ENCODE measurements at regions not wholly inside any gene's neighbourhood (a gene's known extent, or its start where the extent isn't known, plus 50 kb on each side); places are given as distances from the start of the nearest gene placed in this dataset.
"Not testable (repeated sequence)": the region's sequence is repeated elsewhere in the genome, so short reads cannot be mapped to it uniquely, and the experiment has no call there.

- TF ChIP-seq ZNF596 (tag by site-specific recombination; IDR thresholded peaks at IDR 0.05) (no peak), ZNF266 (tag by site-specific recombination; IDR thresholded peaks at IDR 0.05; ENCODE audit: low read depth) (no peak), ZNF18 (tag by site-specific recombination; IDR thresholded peaks at IDR 0.05) (no peak)
These were observed 1200.5 kb upstream of the FAM98A start (continued) for GRCh38 chr2:34799556-34799955.

GRCh38 chr2:34795586-34795985 lies 1196.5 kb upstream of the FAM98A start:
- H3K4me3 ChIP-seq (ENCODE audit: low read depth, low read length) = not testable (repeated sequence)

GRCh38 chr2:34789169-34789568 lies 1190.1 kb upstream of the FAM98A start:
- H3K27ac ChIP-seq (ENCODE audit: extremely low read depth, low read depth, low read length) = no peak overlapping the region
- H3K9me3 ChIP-seq (ENCODE audit: control insufficient read depth, insufficient read depth, low read depth, low read length) = no peaks in the 10 kb centered on the region
- H3K36me3 ChIP-seq (ENCODE audit: control insufficient read depth in 2 of 2, insufficient read depth in 1 of 2, low read length in 2 of 2) = no peaks in the 10 kb centered on the region
- TF ChIP-seq ZNF174 (tag by site-specific recombination; IDR thresholded peaks at IDR 0.05) (no peak), ZBTB1 (tag by site-specific recombination; IDR thresholded peaks at IDR 0.05) (no peak), ZNF433 (tag by site-specific recombination; IDR thresholded peaks at IDR 0.05; ENCODE audit: low read depth) (no peak), INSM2 (tag by site-specific recombination; IDR thresholded peaks at IDR 0.05) (no peak), ZNF530 (tag by site-specific recombination; IDR thresholded peaks at IDR 0.05; ENCODE audit: low read depth) (no peak), ZBTB20 (tag by site-specific recombination; IDR thresholded peaks at IDR 0.05) (no peak), HOXA7 (CRISPR knock-in tag; IDR thresholded peaks at IDR 0.05; ENCODE audit: borderline replicate concordance) (no peak), ZIC2 (tag by site-specific recombination; IDR thresholded peaks at IDR 0.05) (no peak), ZNF335 (tag by site-specific recombination; conservative IDR thresholded peaks at IDR 0.05) (no peak)
- H3K4me3 ChIP-seq (ENCODE audit: low read depth, low read length) = no peak overlapping the region
- ChIA-PET POLR2A (no interaction called here), CTCF (interaction anchor here (0.6 kb wide), 1 partner anchor 10 kb away, joined by 3 read pairs; no protein-coding TSS in a partner anchor)
- H3K4me1 ChIP-seq (ENCODE audit: control insufficient read depth, insufficient read depth, low read length) = no peaks in the 10 kb centered on the region

More at GRCh38 chr2:34795586-34795985, 1196.5 kb upstream of the FAM98A start:
- CTCF ChIA-PET; H3K27ac ChIP-seq (ENCODE audit: extremely low read depth, low read depth, low read length); POLR2A ChIA-PET; H3K9me3 ChIP-seq (ENCODE audit: control insufficient read depth, insufficient read depth, low read depth, low read length); H3K36me3 ChIP-seq (ENCODE audit: control insufficient read depth in 2 of 2, insufficient read depth in 1 of 2, low read length in 2 of 2); H3K4me1 ChIP-seq (ENCODE audit: control insufficient read depth, insufficient read depth, low read length): not testable (repeated sequence)

GRCh38 chr2:34787341-34787740 lies 1188.2 kb upstream of the FAM98A start:
- POLR2A ChIA-PET = no interaction called here
- Histone ChIP-seq H3K27ac (ENCODE audit: extremely low read depth, low read depth, low read length) (no peak overlapping the region), H3K9me3 (ENCODE audit: control insufficient read depth, insufficient read depth, low read depth, low read length) (no peaks in the 10 kb centered on the region), H3K4me1 (ENCODE audit: control insufficient read depth, insufficient read depth, low read length) (no peaks in the 10 kb centered on the region), H3K36me3 (ENCODE audit: control insufficient read depth in 2 of 2, insufficient read depth in 1 of 2, low read length in 2 of 2) (no peaks in the 10 kb centered on the region), H3K4me3 (ENCODE audit: low read depth, low read length) (no peak overlapping the region)
- CTCF ChIA-PET = no interaction called here
- TF ChIP-seq ZNF175 (tag by site-specific recombination; IDR thresholded peaks at IDR 0.05) (no peak), ZNF214 (tag by site-specific recombination; IDR thresholded peaks at IDR 0.05; ENCODE audit: borderline replicate concordance) (no peak), ZNF292 (tag by site-specific recombination; IDR thresholded peaks at IDR 0.05; ENCODE audit: borderline replicate concordance, low read depth) (no peak), ZNF280C (tag by site-specific recombination; IDR thresholded peaks at IDR 0.05) (no peak), ZNF302 (tag by site-specific recombination; IDR thresholded peaks at IDR 0.05; ENCODE audit: low read depth) (no peak), ZNF211 (tag by site-specific recombination; IDR thresholded peaks at IDR 0.05; ENCODE audit: low read depth) (no peak), ZNF660 (tag by site-specific recombination; IDR thresholded peaks at IDR 0.05) (no peak), ZNF114 (tag by site-specific recombination; IDR thresholded peaks at IDR 0.05) (no peak), ZNF529 (tag by site-specific recombination; IDR thresholded peaks at IDR 0.05; ENCODE audit: insufficient replicate concordance) (no peak), BCL6B (tag by site-specific recombination; IDR thresholded peaks at IDR 0.05) (no peak), ZFP69B (tag by site-specific recombination; IDR thresholded peaks at IDR 0.05) (no peak), ZNF266 (tag by site-specific recombination; IDR thresholded peaks at IDR 0.05; ENCODE audit: low read depth) (no peak), ZNF837 (tag by site-specific recombination; IDR thresholded peaks at IDR 0.05) (no peak), MYNN (tag by site-specific recombination; IDR thresholded peaks at IDR 0.05; ENCODE audit: borderline replicate concordance) (no peak), ZNF670 (tag by site-specific recombination; IDR thresholded peaks at IDR 0.05; ENCODE audit: low read depth) (no peak)

Data from HEK293 (cell line).